Astrocyte (in vitro differentiated cells and primary cell): ENCODE measurements at regions not wholly inside any gene's neighbourhood (a gene's known extent, or its start where the extent isn't known, plus 50 kb on each side); places are given as distances from the start of the nearest gene placed in this dataset.

ENCODE experiments used
- DNase-seq: peaks from one replicate; pipeline ENCODE4 v3.0.0-alpha.2; 2010; ENCODE audit warnings: low read depth
- FAIRE-seq: peaks from 2 replicates; lab custom pipeline; 2011; peaks lifted over from hg19 to GRCh38; lab: Jason Lieb, UNC
- H2AFZ ChIP-seq: 2 replicates; pipeline ENCODE4 v1.6.0; 2012; ENCODE audit warnings: low read depth, low read length, inconsistent platforms
- H3K27ac ChIP-seq: 2 replicates; pipeline ENCODE4 v1.5.1; 2011; ENCODE audit warnings: low read depth, low read length, inconsistent platforms
- H3K27me3 ChIP-seq: 2 replicates; pipeline ENCODE4 v1.6.0; 2011; ENCODE audit warnings: low read length, inconsistent platforms; ENCODE audit not compliant: insufficient read depth
- H3K36me3 ChIP-seq: 2 replicates; pipeline ENCODE4 v1.5.1; 2011; ENCODE audit warnings: low read length, inconsistent platforms; ENCODE audit not compliant: insufficient read depth
- H3K4me1 ChIP-seq: 2 replicates; pipeline ENCODE4 v1.5.1; 2011; ENCODE audit warnings: low read length, inconsistent platforms; ENCODE audit not compliant: insufficient read depth
- H3K4me2 ChIP-seq: 2 replicates; pipeline ENCODE4 v1.6.0; 2012; ENCODE audit warnings: low read length, inconsistent platforms
- H3K4me3 ChIP-seq: 2 replicates; pipeline ENCODE4 v1.5.1; 2011; ENCODE audit warnings: low read depth, mild to moderate bottlenecking, low read length, inconsistent platforms; ENCODE audit not compliant: insufficient read depth
- H3K79me2 ChIP-seq: 2 replicates; pipeline ENCODE4 v1.6.0; 2012; ENCODE audit warnings: mild to moderate bottlenecking, low read length, inconsistent platforms; ENCODE audit not compliant: insufficient read depth
- H3K9ac ChIP-seq: 2 replicates; pipeline ENCODE4 v1.6.0; 2012; ENCODE audit warnings: mild to moderate bottlenecking, low read length, inconsistent platforms
- H3K9me3 ChIP-seq: 2 replicates; pipeline ENCODE4 v1.5.1; 2012; ENCODE audit warnings: low read depth, mild to moderate bottlenecking, low read length, inconsistent platforms; ENCODE audit not compliant: insufficient read depth
- H4K20me1 ChIP-seq: 2 replicates; pipeline ENCODE4 v1.6.0; 2012; ENCODE audit warnings: low read length, inconsistent platforms; ENCODE audit not compliant: insufficient read depth
- H3K27ac Mint-ChIP-seq: one replicate; pipeline ENCODE4 v1.8.0; 2021; ENCODE audit warnings: mild to moderate bottlenecking, mixed read lengths; ENCODE audit not compliant: unreplicated experiment
- H3K27me3 Mint-ChIP-seq: one replicate; pipeline ENCODE4 v1.8.0; 2021; ENCODE audit warnings: low read depth, mixed read lengths; ENCODE audit not compliant: unreplicated experiment
- H3K36me3 Mint-ChIP-seq: one replicate; pipeline ENCODE4 v1.8.0; 2021; ENCODE audit warnings: low read depth, mixed read lengths; ENCODE audit not compliant: unreplicated experiment
- H3K4me1 Mint-ChIP-seq: one replicate; pipeline ENCODE4 v1.8.0; 2021; ENCODE audit warnings: low read depth, mixed read lengths; ENCODE audit not compliant: unreplicated experiment
- H3K4me3 Mint-ChIP-seq: one replicate; pipeline ENCODE4 v1.8.0; 2021; ENCODE audit warnings: mild to moderate bottlenecking, moderate library complexity, mixed read lengths; ENCODE audit not compliant: unreplicated experiment
- H3K9me3 Mint-ChIP-seq: one replicate; pipeline ENCODE4 v1.8.0; 2021; ENCODE audit warnings: mild to moderate bottlenecking, mixed read lengths; ENCODE audit not compliant: unreplicated experiment
- CTCF ChIP-seq: IDR thresholded peaks from 2 replicates; pipeline ENCODE4 v1.5.1; 2011; ENCODE audit warnings: low read depth, mild to moderate bottlenecking, inconsistent platforms, low read length, moderate library complexity; ENCODE audit not compliant: insufficient read depth
- EZH2 ChIP-seq: IDR thresholded peaks from 2 replicates; pipeline ENCODE4 v1.6.1; 2012; ENCODE audit warnings: mild to moderate bottlenecking, low read length, inconsistent platforms; ENCODE audit not compliant: insufficient read depth

GRCh38 chr10:64054392-64054791, 533.2 kb downstream of the REEP3 start:
- FAIRE-seq (no peak), DNase-seq (no peak)
- H3K27me3 Mint-ChIP-seq: peaks cover 2% of the 10 kb centered on the region
- no peak overlapping the region for H3K27ac Mint-ChIP-seq
- Histone ChIP-seq H3K27me3 (no peaks in the 10 kb centered on the region), H3K9ac (no peak overlapping the region), H3K4me2 (no peak overlapping the region), H3K27ac (no peak overlapping the region), H3K4me1 (no peaks in the 10 kb centered on the region), H2AFZ (no peak overlapping the region), H3K4me3 (no peak overlapping the region), H3K9me3 (no peaks in the 10 kb centered on the region), H3K36me3 (no peaks in the 10 kb centered on the region), H4K20me1 (no peaks in the 10 kb centered on the region), H3K79me2 (no peaks in the 10 kb centered on the region)
- no peaks in the 10 kb centered on the region for H3K9me3 Mint-ChIP-seq
- peaks cover 8% of the 10 kb centered on the region for H3K4me1 Mint-ChIP-seq
- H3K4me3 Mint-ChIP-seq: no peak overlapping the region
- H3K36me3 Mint-ChIP-seq: no peaks in the 10 kb centered on the region
- TF ChIP-seq EZH2: no peak
- no peak for TF ChIP-seq CTCF

DNA sequence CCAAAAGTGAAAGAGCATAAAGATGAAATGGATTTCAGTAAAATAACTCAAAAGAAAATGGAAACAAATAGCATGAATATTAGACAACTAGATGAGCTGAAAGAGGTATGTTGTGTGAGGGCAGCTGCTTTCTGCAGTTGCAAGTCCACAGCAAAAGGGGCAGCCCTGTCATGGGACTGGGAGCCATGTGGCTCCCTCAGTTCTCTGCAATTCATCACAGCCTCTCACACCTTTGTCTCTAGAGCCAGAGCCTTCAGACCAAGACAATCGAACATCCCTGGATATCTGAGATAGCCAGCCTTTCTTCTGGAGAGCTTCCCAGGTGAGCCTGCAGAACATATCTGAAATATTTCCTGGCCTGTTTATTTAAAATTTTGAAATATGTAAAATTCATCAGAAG, 538.7 kb downstream of the REEP3 start:
- no peaks in the 10 kb centered on the region for H4K20me1 ChIP-seq
- no peaks in the 10 kb centered on the region for H3K9me3 ChIP-seq
- H3K4me1 Mint-ChIP-seq: peaks cover 10% of the 10 kb centered on the region
- DNase-seq (no peak), FAIRE-seq (no peak)
- H3K4me3 ChIP-seq: no peak overlapping the region
- no peaks in the 10 kb centered on the region for H3K79me2 ChIP-seq
- H3K4me2 ChIP-seq: no peak overlapping the region
- no peak overlapping the region for H3K27ac ChIP-seq
- H3K27me3 ChIP-seq: no peaks in the 10 kb centered on the region
- TF ChIP-seq EZH2 (no peak), CTCF (no peak)
- no peaks in the 10 kb centered on the region for H3K4me1 ChIP-seq
- H3K27me3 Mint-ChIP-seq: no peaks in the 10 kb centered on the region
- no peaks in the 10 kb centered on the region for H3K36me3 ChIP-seq
- no peak overlapping the region for H2AFZ ChIP-seq
- no peaks in the 10 kb centered on the region for H3K9me3 Mint-ChIP-seq
- H3K36me3 Mint-ChIP-seq: no peaks in the 10 kb centered on the region
- H3K9ac ChIP-seq: no peak overlapping the region
- H3K4me3 Mint-ChIP-seq: no peak overlapping the region
- no peak overlapping the region for H3K27ac Mint-ChIP-seq

DNA sequence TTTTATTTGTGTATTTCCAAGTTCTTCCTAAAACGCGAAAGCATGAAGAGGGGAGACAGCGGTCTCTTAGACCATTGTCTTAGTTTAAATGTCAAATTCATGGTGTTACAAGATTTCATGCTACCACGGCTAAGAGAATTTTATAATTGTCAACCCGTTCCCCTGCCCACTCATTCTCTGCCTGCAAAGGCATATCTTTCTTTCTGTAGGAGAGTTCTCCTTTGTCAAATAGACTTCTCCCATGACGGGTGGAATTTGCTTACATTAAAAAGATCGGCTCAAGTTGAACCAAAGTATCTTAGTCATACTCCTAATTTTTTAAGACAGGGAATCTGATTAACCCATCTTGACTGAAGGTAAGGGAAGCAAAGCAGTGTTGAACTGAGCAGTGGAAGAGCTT, 539.2 kb downstream of the REEP3 start:
- DNase-seq: no peak
- no peaks in the 10 kb centered on the region for H3K4me1 ChIP-seq
- H3K36me3 Mint-ChIP-seq: no peaks in the 10 kb centered on the region
- TF ChIP-seq CTCF (no peak), EZH2 (no peak)
- no peak overlapping the region for H3K27ac ChIP-seq
- H2AFZ ChIP-seq: no peak overlapping the region
- no peaks in the 10 kb centered on the region for H3K9me3 ChIP-seq
- no peaks in the 10 kb centered on the region for H3K79me2 ChIP-seq
- no peaks in the 10 kb centered on the region for H3K9me3 Mint-ChIP-seq
- no peaks in the 10 kb centered on the region for H3K27me3 ChIP-seq
- H3K36me3 ChIP-seq: no peaks in the 10 kb centered on the region
- no peak overlapping the region for H3K4me3 Mint-ChIP-seq
- H3K4me3 ChIP-seq: no peak overlapping the region
- H4K20me1 ChIP-seq: no peaks in the 10 kb centered on the region
- FAIRE-seq: no peak
- H3K9ac ChIP-seq: no peak overlapping the region
- no peaks in the 10 kb centered on the region for H3K27me3 Mint-ChIP-seq
- H3K4me1 Mint-ChIP-seq: peaks cover 6% of the 10 kb centered on the region
- no peak overlapping the region for H3K4me2 ChIP-seq
- H3K27ac Mint-ChIP-seq: no peak overlapping the region
